ENCODE measurements at regions not wholly inside any gene's neighbourhood (a gene's known extent, or its start where the extent isn't known, plus 50 kb on each side); places are given as distances from the start of the nearest gene placed in this dataset.

- no peaks in the 10 kb centered on the region for H3K36me3 ChIP-seq (ENCODE audit: control insufficient read depth in 2 of 2, insufficient read depth in 2 of 2, low read length in 2 of 2)
- H3K4me1 ChIP-seq (ENCODE audit: control insufficient read depth, insufficient read depth, low read length): no peaks in the 10 kb centered on the region
- H3K4me3 ChIP-seq (ENCODE audit: low read length in 2 of 2): no peak overlapping the region
These were observed 235.3 kb upstream of the USP25 start for GRCh38 chr21:15494481-15494880.

GRCh38 chr21:15495965-15496364 is 233.8 kb upstream of the USP25 start:
- Histone ChIP-seq H3K27ac (ENCODE audit: low read length) (no peak overlapping the region), H3K9ac (ENCODE audit: low read length in 2 of 2) (no peak overlapping the region), H3K4me1 (ENCODE audit: control insufficient read depth, insufficient read depth, low read length) (no peaks in the 10 kb centered on the region), H3K4me3 (ENCODE audit: low read length in 2 of 2) (no peak overlapping the region), H3K27me3 (ENCODE audit: control insufficient read depth in 1 of 2, insufficient read depth in 2 of 2, low read length in 2 of 2) (no peaks in the 10 kb centered on the region), H3K36me3 (ENCODE audit: control insufficient read depth in 2 of 2, insufficient read depth in 2 of 2, low read length in 2 of 2) (no peaks in the 10 kb centered on the region), H3K9me3 (ENCODE audit: control insufficient read depth in 2 of 2, low read length in 2 of 2) (no peaks in the 10 kb centered on the region)

More at GRCh38 chr21:15494481-15494880, 235.3 kb upstream of the USP25 start:
- H3K27ac ChIP-seq (ENCODE audit: low read length): no peak overlapping the region
- no peak overlapping the region for H3K9ac ChIP-seq (ENCODE audit: low read length in 2 of 2)
- H3K9me3 ChIP-seq (ENCODE audit: control insufficient read depth in 2 of 2, low read length in 2 of 2): no peaks in the 10 kb centered on the region
- no peaks in the 10 kb centered on the region for H3K27me3 ChIP-seq (ENCODE audit: control insufficient read depth in 1 of 2, insufficient read depth in 2 of 2, low read length in 2 of 2)

- no peaks in the 10 kb centered on the region for H3K9me3 ChIP-seq (ENCODE audit: control insufficient read depth in 2 of 2, low read length in 2 of 2)
- no peak overlapping the region for H3K4me3 ChIP-seq (ENCODE audit: low read length in 2 of 2)
- no peak overlapping the region for H3K9ac ChIP-seq (ENCODE audit: low read length in 2 of 2)
- H3K36me3 ChIP-seq (ENCODE audit: control insufficient read depth in 2 of 2, insufficient read depth in 2 of 2, low read length in 2 of 2): no peaks in the 10 kb centered on the region
- no peak overlapping the region for H3K27ac ChIP-seq (ENCODE audit: low read length)
- no peaks in the 10 kb centered on the region for H3K4me1 ChIP-seq (ENCODE audit: control insufficient read depth, insufficient read depth, low read length)
- H3K27me3 ChIP-seq (ENCODE audit: control insufficient read depth in 1 of 2, insufficient read depth in 2 of 2, low read length in 2 of 2): no peaks in the 10 kb centered on the region
These were observed 232.9 kb upstream of the USP25 start for GRCh38 chr21:15496911-15497310.

DNA sequence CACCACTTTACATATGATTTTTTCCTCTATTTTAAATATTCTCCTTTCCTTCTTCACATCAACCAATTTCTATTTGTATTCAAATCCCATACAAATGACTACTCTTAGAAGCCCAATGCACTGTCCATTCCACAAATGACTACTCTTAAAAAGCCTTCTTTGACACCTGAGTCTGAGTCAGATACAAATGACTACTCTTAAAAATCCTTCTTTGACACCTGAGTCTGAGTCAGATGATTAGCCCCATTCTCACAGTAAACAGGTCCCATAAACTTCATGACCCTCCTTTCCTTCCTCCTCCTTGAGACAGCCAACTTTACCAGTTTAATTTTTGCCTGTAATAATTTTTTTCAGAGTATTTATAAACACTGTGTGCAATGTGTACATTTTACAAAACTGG is 231.3 kb upstream of the USP25 start:
- Histone ChIP-seq H3K9ac (ENCODE audit: low read length in 2 of 2) (no peak overlapping the region), H3K4me3 (ENCODE audit: low read length in 2 of 2) (no peak overlapping the region), H3K9me3 (ENCODE audit: control insufficient read depth in 2 of 2, low read length in 2 of 2) (no peaks in the 10 kb centered on the region), H3K27ac (ENCODE audit: low read length) (no peak overlapping the region), H3K27me3 (ENCODE audit: control insufficient read depth in 1 of 2, insufficient read depth in 2 of 2, low read length in 2 of 2) (no peaks in the 10 kb centered on the region), H3K4me1 (ENCODE audit: control insufficient read depth, insufficient read depth, low read length) (no peaks in the 10 kb centered on the region), H3K36me3 (ENCODE audit: control insufficient read depth in 2 of 2, insufficient read depth in 2 of 2, low read length in 2 of 2) (no peaks in the 10 kb centered on the region)

- H3K9me3 ChIP-seq (ENCODE audit: control insufficient read depth in 2 of 2, low read length in 2 of 2): no peaks in the 10 kb centered on the region
- H3K36me3 ChIP-seq (ENCODE audit: control insufficient read depth in 2 of 2, insufficient read depth in 2 of 2, low read length in 2 of 2): no peaks in the 10 kb centered on the region
- no peak overlapping the region for H3K4me3 ChIP-seq (ENCODE audit: low read length in 2 of 2)
- H3K4me1 ChIP-seq (ENCODE audit: control insufficient read depth, insufficient read depth, low read length): no peaks in the 10 kb centered on the region
- no peaks in the 10 kb centered on the region for H3K27me3 ChIP-seq (ENCODE audit: control insufficient read depth in 1 of 2, insufficient read depth in 2 of 2, low read length in 2 of 2)
- H3K9ac ChIP-seq (ENCODE audit: low read length in 2 of 2): no peak overlapping the region
- no peak overlapping the region for H3K27ac ChIP-seq (ENCODE audit: low read length)
These were observed 223.7 kb upstream of the USP25 start for GRCh38 chr21:15506086-15506485.

GRCh38 chr21:15508554-15508953 is 221.2 kb upstream of the USP25 start:
- H3K4me1 ChIP-seq (ENCODE audit: control insufficient read depth, insufficient read depth, low read length): no peaks in the 10 kb centered on the region
- H3K4me3 ChIP-seq (ENCODE audit: low read length in 2 of 2): no peak overlapping the region
- no peak overlapping the region for H3K27ac ChIP-seq (ENCODE audit: low read length)
- H3K36me3 ChIP-seq (ENCODE audit: control insufficient read depth in 2 of 2, insufficient read depth in 2 of 2, low read length in 2 of 2): no peaks in the 10 kb centered on the region
- no peaks in the 10 kb centered on the region for H3K27me3 ChIP-seq (ENCODE audit: control insufficient read depth in 1 of 2, insufficient read depth in 2 of 2, low read length in 2 of 2)
- no peaks in the 10 kb centered on the region for H3K9me3 ChIP-seq (ENCODE audit: control insufficient read depth in 2 of 2, low read length in 2 of 2)
- no peak overlapping the region for H3K9ac ChIP-seq (ENCODE audit: low read length in 2 of 2)

DNA sequence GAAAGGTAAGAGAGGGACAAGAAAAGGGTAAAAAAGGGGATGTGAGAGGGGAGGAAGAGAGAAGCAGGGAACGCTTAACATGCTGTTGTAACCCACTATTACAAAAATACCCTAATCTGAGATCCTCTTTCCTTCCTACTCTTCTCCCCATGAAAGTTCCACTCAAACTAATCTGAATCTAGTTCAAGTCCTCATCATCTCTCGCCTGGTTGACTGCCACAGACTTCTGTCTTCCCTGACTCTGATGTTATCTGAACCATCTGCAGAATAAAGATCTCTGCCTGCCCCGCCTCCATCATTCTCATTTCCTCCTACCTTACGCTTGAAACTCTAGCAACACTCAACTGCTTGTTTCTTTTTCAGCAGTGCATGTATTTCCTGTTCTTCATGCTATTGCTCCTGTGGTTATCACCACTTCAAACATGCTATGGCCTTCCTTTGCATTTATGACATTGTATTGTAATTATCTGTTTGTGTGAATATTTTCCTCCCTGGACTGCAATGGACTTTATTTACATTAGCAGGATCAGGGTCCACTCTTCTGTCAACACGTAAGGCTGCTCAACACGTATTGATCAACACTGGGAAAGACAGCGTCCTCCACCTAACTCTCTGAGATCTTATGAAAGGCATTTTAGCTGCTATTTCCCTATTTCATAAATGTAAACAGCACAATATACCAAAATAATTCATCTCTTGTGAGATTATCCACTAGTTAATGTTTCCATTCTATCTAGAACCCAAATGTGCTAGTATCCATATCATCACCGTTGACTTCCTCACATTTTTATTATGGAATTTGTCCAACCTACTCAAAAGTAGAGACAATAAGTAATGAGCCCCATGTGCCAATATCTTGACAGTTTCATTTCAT is 215.5 kb upstream of the USP25 start:
- no peaks in the 10 kb centered on the region for H3K4me1 ChIP-seq (ENCODE audit: control insufficient read depth, insufficient read depth, low read length)
- H3K9ac ChIP-seq (ENCODE audit: low read length in 2 of 2): no peak overlapping the region
- H3K4me3 ChIP-seq (ENCODE audit: low read length in 2 of 2): no peak overlapping the region
- no peak overlapping the region for H3K27ac ChIP-seq (ENCODE audit: low read length)
- H3K36me3 ChIP-seq (ENCODE audit: control insufficient read depth in 2 of 2, insufficient read depth in 2 of 2, low read length in 2 of 2): no peaks in the 10 kb centered on the region
- H3K9me3 ChIP-seq (ENCODE audit: control insufficient read depth in 2 of 2, low read length in 2 of 2): no peaks in the 10 kb centered on the region
- no peaks in the 10 kb centered on the region for H3K27me3 ChIP-seq (ENCODE audit: control insufficient read depth in 1 of 2, insufficient read depth in 2 of 2, low read length in 2 of 2)

- H3K9me3 ChIP-seq (ENCODE audit: control insufficient read depth in 2 of 2, low read length in 2 of 2): no peaks in the 10 kb centered on the region
- H3K4me1 ChIP-seq (ENCODE audit: control insufficient read depth, insufficient read depth, low read length): no peaks in the 10 kb centered on the region
- H3K27me3 ChIP-seq (ENCODE audit: control insufficient read depth in 1 of 2, insufficient read depth in 2 of 2, low read length in 2 of 2): no peaks in the 10 kb centered on the region
- no peak overlapping the region for H3K4me3 ChIP-seq (ENCODE audit: low read length in 2 of 2)
- H3K27ac ChIP-seq (ENCODE audit: low read length): no peak overlapping the region
- H3K9ac ChIP-seq (ENCODE audit: low read length in 2 of 2): no peak overlapping the region
- H3K36me3 ChIP-seq (ENCODE audit: control insufficient read depth in 2 of 2, insufficient read depth in 2 of 2, low read length in 2 of 2): no peaks in the 10 kb centered on the region
These were observed 213.9 kb upstream of the USP25 start for GRCh38 chr21:15515908-15516307.

DNA sequence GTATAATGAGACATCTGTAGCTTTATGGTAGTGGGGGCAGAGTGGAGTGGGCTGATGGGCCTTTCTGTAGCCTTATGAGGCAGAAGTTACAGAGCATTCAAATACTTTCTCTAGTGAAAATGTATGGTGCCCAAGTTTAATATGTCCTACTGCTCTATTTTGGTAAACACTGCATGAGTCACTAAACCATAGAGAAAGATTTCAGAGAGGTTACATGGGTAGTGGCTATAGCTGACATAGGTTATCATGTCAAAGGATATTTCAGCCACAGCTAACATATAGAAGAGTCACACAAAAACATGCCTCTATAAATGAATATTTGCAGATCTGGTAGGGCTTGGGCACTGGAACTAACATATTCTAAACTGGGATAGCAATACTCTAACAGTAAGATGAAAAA is 212.4 kb upstream of the USP25 start:
- no peaks in the 10 kb centered on the region for H3K27me3 ChIP-seq (ENCODE audit: control insufficient read depth in 1 of 2, insufficient read depth in 2 of 2, low read length in 2 of 2)
- no peak overlapping the region for H3K9ac ChIP-seq (ENCODE audit: low read length in 2 of 2)
- H3K4me3 ChIP-seq (ENCODE audit: low read length in 2 of 2): no peak overlapping the region
- no peaks in the 10 kb centered on the region for H3K36me3 ChIP-seq (ENCODE audit: control insufficient read depth in 2 of 2, insufficient read depth in 2 of 2, low read length in 2 of 2)
- H3K27ac ChIP-seq (ENCODE audit: low read length): no peak overlapping the region
- H3K4me1 ChIP-seq (ENCODE audit: control insufficient read depth, insufficient read depth, low read length): no peaks in the 10 kb centered on the region
- no peaks in the 10 kb centered on the region for H3K9me3 ChIP-seq (ENCODE audit: control insufficient read depth in 2 of 2, low read length in 2 of 2)

DNA sequence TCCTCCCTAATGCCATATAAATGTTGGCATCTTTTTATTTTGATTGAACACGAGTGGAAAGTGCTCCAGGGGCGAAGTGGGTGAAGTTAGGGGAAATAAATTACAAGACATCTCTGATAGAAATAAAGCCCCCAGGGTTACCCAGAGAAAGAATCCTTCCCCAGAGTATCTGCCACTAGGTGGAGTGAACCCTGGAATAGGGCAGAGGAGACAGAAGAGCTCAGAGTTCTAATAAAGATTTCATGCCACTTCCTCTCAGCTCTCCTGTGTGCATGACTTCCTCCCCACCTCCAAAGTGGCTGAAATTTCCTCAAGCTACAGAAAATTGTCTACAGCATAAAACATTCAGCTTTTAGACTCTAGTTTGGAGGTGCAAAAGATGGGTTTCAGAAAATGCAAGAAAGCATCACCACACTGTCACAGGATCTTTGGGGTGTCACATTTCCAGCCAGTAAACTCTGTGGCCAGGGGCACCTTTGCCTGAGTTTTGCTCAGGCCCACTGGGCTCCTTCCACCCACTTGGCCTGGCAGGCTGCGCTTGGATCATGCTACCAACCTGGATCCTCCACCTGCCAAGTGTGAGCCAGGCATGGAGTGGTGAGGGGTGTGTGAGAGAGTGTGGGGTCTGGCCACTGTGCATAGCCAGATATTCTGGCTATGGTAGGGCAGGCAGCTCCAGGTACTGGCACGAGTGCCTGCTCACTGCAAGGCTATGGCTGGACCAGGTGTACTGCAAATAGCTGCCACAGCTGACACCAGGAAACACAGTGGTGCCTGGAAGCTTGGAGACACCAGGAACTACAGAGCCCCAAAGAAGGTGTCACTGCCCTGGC is 208.8 kb upstream of the USP25 start:
- Histone ChIP-seq H3K36me3 (ENCODE audit: control insufficient read depth in 2 of 2, insufficient read depth in 2 of 2, low read length in 2 of 2) (no peaks in the 10 kb centered on the region), H3K4me3 (ENCODE audit: low read length in 2 of 2) (no peak overlapping the region), H3K4me1 (ENCODE audit: control insufficient read depth, insufficient read depth, low read length) (no peaks in the 10 kb centered on the region), H3K9me3 (ENCODE audit: control insufficient read depth in 2 of 2, low read length in 2 of 2) (no peaks in the 10 kb centered on the region), H3K27me3 (ENCODE audit: control insufficient read depth in 1 of 2, insufficient read depth in 2 of 2, low read length in 2 of 2) (no peaks in the 10 kb centered on the region), H3K9ac (ENCODE audit: low read length in 2 of 2) (no peak overlapping the region), H3K27ac (ENCODE audit: low read length) (no peak overlapping the region)

DNA sequence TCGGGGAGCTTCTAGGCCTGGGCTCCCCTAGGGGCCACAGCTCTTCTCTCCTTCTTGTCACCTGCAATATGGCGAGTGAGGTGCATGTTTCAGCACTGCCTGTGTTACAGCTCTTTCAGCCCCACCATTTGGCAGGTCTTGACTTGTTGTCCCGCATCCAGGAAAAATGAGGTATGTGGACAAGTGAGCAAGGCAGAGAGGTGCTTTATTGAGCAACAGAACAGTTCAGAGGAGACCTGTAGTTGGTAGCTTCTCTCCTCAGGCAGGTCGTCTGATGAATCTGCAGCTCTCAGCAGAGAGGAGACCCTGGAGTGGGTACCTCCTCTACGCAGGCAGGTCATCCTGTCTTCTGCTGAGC is 208.2 kb upstream of the USP25 start:
- no peaks in the 10 kb centered on the region for H3K9me3 ChIP-seq (ENCODE audit: control insufficient read depth in 2 of 2, low read length in 2 of 2)
- no peaks in the 10 kb centered on the region for H3K4me1 ChIP-seq (ENCODE audit: control insufficient read depth, insufficient read depth, low read length)
- H3K9ac ChIP-seq (ENCODE audit: low read length in 2 of 2): no peak overlapping the region
- no peaks in the 10 kb centered on the region for H3K27me3 ChIP-seq (ENCODE audit: control insufficient read depth in 1 of 2, insufficient read depth in 2 of 2, low read length in 2 of 2)
- no peak overlapping the region for H3K27ac ChIP-seq (ENCODE audit: low read length)
- H3K36me3 ChIP-seq (ENCODE audit: control insufficient read depth in 2 of 2, insufficient read depth in 2 of 2, low read length in 2 of 2): no peaks in the 10 kb centered on the region
- no peak overlapping the region for H3K4me3 ChIP-seq (ENCODE audit: low read length in 2 of 2)
